MM.1S (cell line): ENCODE measurements at regions not wholly inside any gene's neighbourhood (a gene's known extent, or its start where the extent isn't known, plus 50 kb on each side); places are given as distances from the start of the nearest gene placed in this dataset.

Experiments used
- DNase-seq: peaks from one replicate; pipeline ENCODE4 v3.0.0-alpha.2; 2015
- H2AFZ ChIP-seq: fragments of 300-600 bp; sonication (generic); 2 replicates; pipeline ENCODE4 v1.6.0; 2016; ENCODE audit warnings: antibody characterized with exemption, low read length
- H3F3A ChIP-seq: fragments of 300-600 bp; sonication (generic); 2 replicates; pipeline ENCODE4 v1.6.1; 2016; ENCODE audit warnings: mild to moderate bottlenecking, antibody characterized with exemption, low read length, moderate library complexity, mixed read lengths; ENCODE audit not compliant: insufficient read depth
- H3K27ac ChIP-seq: fragments of 300-600 bp; sonication (generic); 2 replicates; pipeline ENCODE4 v1.5.1; 2016; ENCODE audit warnings: mild to moderate bottlenecking, low read length
- H3K27me3 ChIP-seq: fragments of 300-600 bp; sonication (generic); replicated peaks from 2 replicates; pipeline ENCODE4 v1.6.0; 2016; ENCODE audit warnings: low read length; ENCODE audit not compliant: insufficient read depth
- H3K36me3 ChIP-seq: fragments of 300-600 bp; sonication (generic); replicated peaks from 2 replicates; pipeline ENCODE4 v1.6.1; 2016; ENCODE audit warnings: mild to moderate bottlenecking, low read length, mixed read lengths; ENCODE audit not compliant: insufficient read depth
- H3K4me1 ChIP-seq: fragments of 300-600 bp; sonication (generic); 2 replicates; pipeline ENCODE4 v1.6.1; 2016; ENCODE audit warnings: low read length, mixed read lengths
- H3K4me2 ChIP-seq: fragments of 300-600 bp; sonication (generic); 2 replicates; pipeline ENCODE4 v1.6.0; 2016; ENCODE audit warnings: low read depth, low read length
- H3K4me3 ChIP-seq: fragments of 300-600 bp; sonication (generic); 2 replicates; pipeline ENCODE4 v1.5.1; 2016; ENCODE audit warnings: low read length, mixed read lengths
- H3K79me2 ChIP-seq: fragments of 300-600 bp; sonication (generic); 2 replicates; pipeline ENCODE4 v1.6.1; 2016; ENCODE audit warnings: mixed run types, low read length, mixed read lengths
- H3K9ac ChIP-seq: fragments of 300-600 bp; sonication (generic); 2 replicates; pipeline ENCODE4 v1.6.1; 2016; ENCODE audit warnings: low read length, mixed read lengths
- H3K9me2 ChIP-seq: fragments of 300-600 bp; sonication (generic); replicated peaks from 2 replicates; pipeline ENCODE4 v1.6.1; 2016; ENCODE audit warnings: mild to moderate bottlenecking, low read length, mixed read lengths; ENCODE audit not compliant: insufficient read depth
- H3K9me3 ChIP-seq: fragments of 300-600 bp; sonication (generic); replicated peaks from 2 replicates; pipeline ENCODE4 v1.6.1; 2016; ENCODE audit warnings: mild to moderate bottlenecking, low read length, mixed read lengths; ENCODE audit not compliant: insufficient read depth
- H4K20me1 ChIP-seq: fragments of 300-600 bp; sonication (generic); 2 replicates; pipeline ENCODE4 v1.6.1; 2016; ENCODE audit warnings: mild to moderate bottlenecking, low read length, moderate library complexity, mixed read lengths; ENCODE audit not compliant: insufficient read depth
- CTCF ChIP-seq: fragments of 300-600 bp; sonication (generic); IDR thresholded peaks from 2 replicates; pipeline ENCODE4 v1.5.1; 2016; ENCODE audit warnings: antibody characterized with exemption, low read length, mixed read lengths
- EZH2 ChIP-seq: fragments of 300-600 bp; sonication (generic); optimal IDR thresholded peaks from 2 replicates; pipeline ENCODE3; 2017; ENCODE audit warnings: low read depth, mild to moderate bottlenecking, antibody characterized with exemption, low read length, mixed read lengths
- EZH2phosphoT487 ChIP-seq: fragments of 300-600 bp; sonication (generic); IDR thresholded peaks from 2 replicates; pipeline ENCODE4 v1.6.1; 2018; ENCODE audit warnings: antibody characterized with exemption, low read length

DNA sequence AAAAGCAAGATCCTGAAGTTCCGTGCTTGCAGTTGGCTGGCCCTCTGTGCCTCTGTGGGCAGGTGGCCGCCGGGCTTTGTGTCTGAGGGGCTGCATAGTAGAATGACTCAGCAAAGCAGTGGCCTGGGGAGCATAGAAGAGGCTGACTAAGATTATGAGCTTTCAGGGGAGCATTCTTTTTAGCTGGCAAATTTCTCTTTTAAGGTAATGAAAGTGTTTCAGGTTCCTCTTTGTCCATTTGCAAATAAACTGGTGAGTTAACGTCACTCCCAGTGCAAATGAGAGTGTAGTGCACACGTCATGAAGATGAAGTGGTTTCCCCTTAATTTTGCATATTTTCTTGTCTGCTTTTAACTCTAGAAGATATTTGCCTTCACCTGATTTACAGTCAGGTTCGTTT lies 98.6 kb downstream of the BCL2L11 start:
- Histone ChIP-seq H3K4me1 (no peaks in the 10 kb centered on the region), H3K4me2 (no peak overlapping the region), H3K36me3 (no peaks in the 10 kb centered on the region; the same call in 1 of the 2 replicates), H3F3A (no peaks in the 10 kb centered on the region), H2AFZ (no peak overlapping the region), H3K4me3 (no peak overlapping the region), H3K9me3 (no peaks in the 10 kb centered on the region), H3K9me2 (no peaks in the 10 kb centered on the region), H3K27ac (no peak overlapping the region), H3K27me3 (no peaks in the 10 kb centered on the region), H3K79me2 (no peaks in the 10 kb centered on the region), H4K20me1 (no peaks in the 10 kb centered on the region), H3K9ac (no peak overlapping the region)
- no peak for TF ChIP-seq CTCF
- TF ChIP-seq EZH2phosphoT487: no peak
- TF ChIP-seq EZH2: no peak
- no peak for DNase-seq

GRCh38 chr2:111219734-111220505 lies 99.2 kb downstream of the BCL2L11 start:
- no peaks in the 10 kb centered on the region for H3K9me3 ChIP-seq

DNA sequence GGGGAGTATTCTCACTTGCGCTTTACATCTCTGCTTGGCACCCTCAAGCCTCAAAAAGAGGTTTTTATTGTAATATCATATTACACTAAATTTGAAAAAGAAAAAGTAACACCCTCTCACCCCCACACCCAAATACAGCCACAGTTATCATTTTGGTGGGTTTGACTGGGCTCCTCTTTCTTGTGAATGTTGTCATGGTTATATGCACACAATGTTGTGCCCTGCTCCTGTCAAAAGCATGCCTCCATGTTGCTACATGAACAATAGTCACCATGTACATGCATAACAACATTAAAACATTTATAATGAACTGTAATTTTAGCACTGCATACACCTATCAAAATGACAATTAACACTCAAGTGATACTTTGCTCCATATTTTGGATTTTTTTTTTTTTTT lies 100.2 kb downstream of the BCL2L11 start:
- no peak for DNase-seq
- no peak overlapping the region for H3K4me2 ChIP-seq
- no peak overlapping the region for H3K4me3 ChIP-seq
- H3K9me3 ChIP-seq: no peaks in the 10 kb centered on the region
- H3F3A ChIP-seq: no peaks in the 10 kb centered on the region
- H3K27me3 ChIP-seq: no peaks in the 10 kb centered on the region
- H3K4me1 ChIP-seq: no peaks in the 10 kb centered on the region
- no peaks in the 10 kb centered on the region for H4K20me1 ChIP-seq
- no peak overlapping the region for H2AFZ ChIP-seq
- no peak overlapping the region for H3K9ac ChIP-seq
- H3K79me2 ChIP-seq: no peaks in the 10 kb centered on the region
- no peaks in the 10 kb centered on the region for H3K9me2 ChIP-seq
- H3K36me3 ChIP-seq: no peaks in the 10 kb centered on the region; the same call in 1 of the 2 replicates
- no peak overlapping the region for H3K27ac ChIP-seq
- TF ChIP-seq EZH2phosphoT487 (no peak), CTCF (no peak), EZH2 (no peak)

More at GRCh38 chr2:111219734-111220505, 99.2 kb downstream of the BCL2L11 start:
- DNase-seq: no peak
- H3K4me1 ChIP-seq: no peaks in the 10 kb centered on the region
- no peaks in the 10 kb centered on the region for H3K27me3 ChIP-seq
- no peaks in the 10 kb centered on the region for H3F3A ChIP-seq
- no peaks in the 10 kb centered on the region for H4K20me1 ChIP-seq
- no peak for TF ChIP-seq CTCF
- no peak overlapping the region for H3K4me3 ChIP-seq
- H3K27ac ChIP-seq: no peak overlapping the region
- H3K9ac ChIP-seq: no peak overlapping the region
- H3K36me3 ChIP-seq: no peaks in the 10 kb centered on the region; the same call in 1 of the 2 replicates
- no peak overlapping the region for H3K4me2 ChIP-seq
- H3K79me2 ChIP-seq: no peaks in the 10 kb centered on the region
- no peaks in the 10 kb centered on the region for H3K9me2 ChIP-seq
- H2AFZ ChIP-seq: no peak overlapping the region
